Stomach (tissue), 8 donors: ENCODE measurements at regions not wholly inside any gene's neighbourhood (a gene's known extent, or its start where the extent isn't known, plus 50 kb on each side); places are given as distances from the start of the nearest gene placed in this dataset.

Source experiments
- DNase-seq, 2 donors: peaks; one replicate each; pipeline versions ENCODE4 v3.0.0 to v3.0.0-alpha.2; 2013 to 2019
- H3K27ac ChIP-seq, 5 donors: fragments of 200-600 bp in 4 of 5; sonication (generic) in 4 of 5; one replicate each; pipeline ENCODE4 v1.5.1; 2013 to 2019; ENCODE audit warnings: mild to moderate bottlenecking in 1 of 5, moderate library complexity in 1 of 5
- H3K27me3 ChIP-seq, 3 donors: fragments of 200-600 bp; sonication (generic); one replicate each; pipeline ENCODE4 v1.5.1; 2017 to 2019; ENCODE audit warnings: mixed run types in 1 of 3
- H3K36me3 ChIP-seq, 4 donors: fragments of 200-600 bp; sonication (generic); 1 replicate in 3 of 4; 2 replicates in 1 of 4; pipeline ENCODE4 v1.5.1; 2016 to 2019
- H3K4me1 ChIP-seq, 4 donors: fragments of 200-600 bp; sonication (generic); one replicate each; pipeline ENCODE4 v1.5.1; 2016 to 2019
- H3K4me3 ChIP-seq, 4 donors: fragments of 200-600 bp; sonication (generic) in 3 of 4; one replicate each; pipeline ENCODE4 v1.5.1; 2016 to 2019; ENCODE audit warnings: mild to moderate bottlenecking in 1 of 4
- H3K9me3 ChIP-seq, 4 donors: fragments of 200-600 bp; sonication (generic); one replicate each; pipeline ENCODE4 v1.5.1; 2016 to 2019
- CTCF ChIP-seq, 7 experiments: fragments of 450-650 bp in 4 of 7; fragments of 200-600 bp in 3 of 7; sonication (generic) in 3 of 7; IDR thresholded peaks; one replicate each; pipeline ENCODE4 v1.5.1; 2016 to 2019; ENCODE audit warnings: antibody characterized with exemption in 7 of 7, control low read depth in 2 of 7, mild to moderate bottlenecking in 1 of 7
- EP300 ChIP-seq: sonication (generic); formaldehyde crosslinking; IDR thresholded peaks from one replicate; pipeline ENCODE4 v1.6.1; 2017; ENCODE audit warnings: antibody characterized with exemption
- POLR2A ChIP-seq, 4 donors: fragments of 450-650 bp; IDR thresholded peaks; one replicate each; pipeline ENCODE4 v1.6.1; 2016; ENCODE audit warnings: antibody characterized with exemption in 4 of 4, control low read depth in 2 of 4, mild to moderate bottlenecking in 1 of 4, moderate library complexity in 1 of 4
- POLR2AphosphoS5 ChIP-seq, 3 donors: sonication (generic); formaldehyde crosslinking; IDR thresholded peaks; one replicate each; pipeline ENCODE4 v1.6.1; 2016; ENCODE audit warnings: antibody characterized with exemption in 3 of 3
- WGBS, 5 donors: extraction: QIAGEN DNeasy Blood & Tissue Kit in 3 of 5; methylation state at CpG; one replicate each; pipeline versions ENCODE4 v1.1.5 to v1.1.7; 2013 to 2018; 5-methylcytosine and 5-hydroxymethylcytosine counted together
- intact Hi-C: fragments of 100-400 bp; cut with DNase I; formaldehyde crosslinking; loops from one replicate; pipeline ENCODE4 v1.15.1; 2023; ENCODE audit warnings: low total_unique reads
- donor health status: healthy with polysubstance abuse.
- donor health status: Bipolar disorder and iron deficiency.
- donor health status: healthy.

GRCh38 chr1:58399176-58399575 lies 147.3 kb downstream of the OMA1 start:
- 26 to 61% (median 39%) methylated on average over 3 of the region's 3 CpGs for WGBS, 5 donors
- H3K27me3 ChIP-seq, result no peaks in the 10 kb centered on the region
- no peak overlapping the region for H3K27ac ChIP-seq
- intact Hi-C loops, result no loop called here
- DNase-seq, result no peak
- peaks cover 0 to 5% (median 2%) of the 10 kb centered on the region in 4 donors for H3K4me1 ChIP-seq
- H3K36me3 ChIP-seq, result no peaks in the 10 kb centered on the region
- H3K9me3 ChIP-seq, result no peaks in the 10 kb centered on the region
- TF ChIP-seq POLR2AphosphoS5 (IDR thresholded peaks at IDR 0.05) (no peak), EP300 (no peak), POLR2A (IDR thresholded peaks at IDR 0.05) (no peak), CTCF (IDR thresholded peaks at IDR 0.05) (no peak)
- H3K4me3 ChIP-seq, result no peak overlapping the region

GRCh38 chr1:58398714-58399113 lies 147.8 kb downstream of the OMA1 start:
- WGBS, 5 donors, result 69 to 85% (median 80%) methylated on average over 1 of the region's 1 CpG
- no peak overlapping the region for H3K4me3 ChIP-seq
- intact Hi-C loops, result no loop called here
- peaks cover 0 to 5% (median 2%) of the 10 kb centered on the region in 4 donors for H3K4me1 ChIP-seq
- H3K27me3 ChIP-seq, result no peaks in the 10 kb centered on the region
- no peaks in the 10 kb centered on the region for H3K9me3 ChIP-seq
- no peak for DNase-seq
- no peak for TF ChIP-seq POLR2A (IDR thresholded peaks at IDR 0.05)
- TF ChIP-seq CTCF (IDR thresholded peaks at IDR 0.05), result no peak
- no peak for TF ChIP-seq POLR2AphosphoS5 (IDR thresholded peaks at IDR 0.05)
- no peak for TF ChIP-seq EP300
- H3K27ac ChIP-seq, result no peak overlapping the region
- no peaks in the 10 kb centered on the region for H3K36me3 ChIP-seq

DNA sequence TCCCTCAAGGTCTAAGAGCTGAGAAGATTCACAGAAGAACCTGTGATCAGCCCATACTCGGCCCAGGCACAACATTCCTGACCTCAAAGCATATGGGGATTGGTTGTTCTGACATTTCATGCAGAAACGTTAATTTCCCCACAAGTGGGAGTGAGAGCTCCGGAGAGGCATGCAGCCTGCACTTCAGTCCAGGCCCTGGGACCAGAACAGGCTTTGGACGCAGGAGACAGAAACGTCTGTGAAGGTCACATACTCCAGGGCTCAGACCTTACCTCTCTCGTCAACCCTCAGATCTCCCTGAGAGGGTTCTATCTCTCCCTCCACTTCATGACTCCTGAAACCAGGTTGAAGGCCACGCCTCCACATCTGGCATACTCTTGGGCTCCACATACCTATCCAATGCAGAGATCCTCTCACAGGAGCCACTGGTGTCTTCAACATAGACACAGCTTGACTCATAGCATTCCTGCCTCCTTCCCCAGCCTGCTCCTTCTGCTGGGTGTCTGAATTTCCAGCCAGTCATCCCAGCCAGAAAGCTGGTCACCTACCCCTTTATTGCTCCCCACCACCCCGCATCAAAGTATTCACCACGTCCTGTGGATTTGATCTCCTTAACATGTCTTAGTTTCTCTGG lies 149.2 kb downstream of the OMA1 start:
- TF ChIP-seq POLR2AphosphoS5 (IDR thresholded peaks at IDR 0.05), result no peak
- TF ChIP-seq EP300, result no peak
- TF ChIP-seq POLR2A (IDR thresholded peaks at IDR 0.05), result no peak
- no peak for TF ChIP-seq CTCF (IDR thresholded peaks at IDR 0.05)
- Histone ChIP-seq H3K36me3 (no peaks in the 10 kb centered on the region), H3K27ac (no peak overlapping the region), H3K4me1 (peaks cover 0 to 5% (median 2%) of the 10 kb centered on the region in 4 donors), H3K27me3 (no peaks in the 10 kb centered on the region), H3K9me3 (no peaks in the 10 kb centered on the region), H3K4me3 (no peak overlapping the region)
- no peak for DNase-seq
- intact Hi-C loops, result no loop called here
- WGBS, 5 donors, result 81 to 87% (median 86%) methylated on average over 9 of the region's 9 CpGs

DNA sequence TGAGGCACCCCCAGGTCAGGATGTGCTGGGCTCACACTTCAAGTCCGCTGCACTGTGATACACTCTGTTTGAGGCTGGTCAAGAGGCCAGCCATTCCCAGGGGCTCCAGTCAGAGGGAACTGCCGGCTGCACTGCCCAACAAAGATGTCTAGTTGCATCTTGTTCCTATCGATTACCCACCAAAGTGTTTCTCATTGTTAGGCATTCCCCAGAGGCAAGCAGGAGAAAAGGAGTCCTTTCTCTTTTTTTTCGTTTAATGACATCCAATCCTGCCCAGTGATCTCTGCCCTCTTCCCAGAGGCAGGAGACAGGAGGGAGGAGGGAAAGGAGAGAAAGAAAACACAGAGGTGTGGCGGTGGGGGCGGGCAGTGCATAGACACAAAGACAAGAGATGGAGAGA lies 150.4 kb downstream of the OMA1 start:
- no peaks in the 10 kb centered on the region for H3K9me3 ChIP-seq
- WGBS, 5 donors, result 48 to 73% (median 71%) methylated on average over 6 of the region's 6 CpGs
- no peaks in the 10 kb centered on the region for H3K27me3 ChIP-seq
- peaks cover 0 to 5% (median 2%) of the 10 kb centered on the region in 4 donors for H3K4me1 ChIP-seq
- H3K27ac ChIP-seq, result no peak overlapping the region
- TF ChIP-seq POLR2AphosphoS5 (IDR thresholded peaks at IDR 0.05), result no peak
- TF ChIP-seq POLR2A (IDR thresholded peaks at IDR 0.05), result no peak
- TF ChIP-seq CTCF (IDR thresholded peaks at IDR 0.05), result no peak
- no peak for TF ChIP-seq EP300
- intact Hi-C loops, result no loop called here
- DNase-seq, result no peak
- no peaks in the 10 kb centered on the region for H3K36me3 ChIP-seq
- no peak overlapping the region for H3K4me3 ChIP-seq
